Thoracic aorta (tissue), 2 donors: ENCODE measurements at regions not wholly inside any gene's neighbourhood (a gene's known extent, or its start where the extent isn't known, plus 50 kb on each side); places are given as distances from the start of the nearest gene placed in this dataset.
A peak's percentile ranks its signal among the peaks of the same experiment; 100 is the strongest.

Experiments used
- ATAC-seq: fragments of 150-250 bp; one replicate; pipeline ENCODE4 v1.8.0; 2017; ENCODE audit warnings: low read depth; ENCODE audit not compliant: insufficient number of reproducible peaks, low FRiP score
- DNase-seq: peaks from one replicate; pipeline ENCODE4 v3.0.0-alpha.2; 2020; ENCODE audit warnings: low spot score
- H3K27ac ChIP-seq, 2 donors: fragments of 200-600 bp; sonication (generic); 1 replicate in 1 of 2; 2 replicates in 1 of 2; pipeline ENCODE4 v1.5.1; 2016; ENCODE audit warnings: mild to moderate bottlenecking in 2 of 2, moderate library complexity in 2 of 2
- H3K27me3 ChIP-seq: fragments of 200-600 bp; sonication (generic); replicated peaks from 2 replicates; pipeline ENCODE4 v1.6.0; 2016; ENCODE audit warnings: mild to moderate bottlenecking; ENCODE audit not compliant: insufficient read depth
- H3K36me3 ChIP-seq: fragments of 200-600 bp; sonication (generic); one replicate; pipeline ENCODE4 v1.5.1; 2016
- H3K4me1 ChIP-seq, 2 donors: fragments of 200-600 bp; sonication (generic); 1 replicate in 1 of 2; 2 replicates in 1 of 2; pipeline versions ENCODE4 v1.5.1 to v1.6.0; 2016; ENCODE audit warnings: low read depth in 2 of 2, mild to moderate bottlenecking in 1 of 2; ENCODE audit not compliant: control insufficient read depth in 1 of 2
- H3K4me3 ChIP-seq: fragments of 200-600 bp; sonication (generic); 2 replicates; pipeline ENCODE4 v1.5.1; 2016; ENCODE audit warnings: mild to moderate bottlenecking
- H3K9me3 ChIP-seq: fragments of 200-600 bp; sonication (generic); 2 replicates; pipeline ENCODE4 v1.5.1; 2016
- CTCF ChIP-seq: fragments of 200-600 bp; sonication (generic); IDR thresholded peaks from one replicate; pipeline ENCODE4 v1.5.1; 2019; ENCODE audit warnings: antibody characterized with exemption

- Histone ChIP-seq H3K36me3 (no peaks in the 10 kb centered on the region), H3K9me3 (no peaks in the 10 kb centered on the region), H3K4me3 (no peak overlapping the region), H3K27me3 (no peaks in the 10 kb centered on the region), H3K4me1 (peaks cover 10 to 27% of the 10 kb centered on the region in 2 donors), H3K27ac (no peak overlapping the region)
- no peak for TF ChIP-seq CTCF
- no peak for ATAC-seq
- DNase-seq: no peak
Measured at GRCh38 chr11:70025308-70025707, 52.8 kb upstream of the ANO1 start.

- Histone ChIP-seq H3K4me1 (peaks cover 10 to 31% of the 10 kb centered on the region in 2 donors), H3K36me3 (no peaks in the 10 kb centered on the region), H3K27ac (no peak overlapping the region), H3K27me3 (no peaks in the 10 kb centered on the region), H3K4me3 (no peak overlapping the region), H3K9me3 (no peaks in the 10 kb centered on the region)
- ATAC-seq: no peak
- TF ChIP-seq CTCF: no peak
- DNase-seq: no peak
Measured at GRCh38 chr11:70026012-70026411, 52.1 kb upstream of the ANO1 start.

- H3K36me3 ChIP-seq: no peaks in the 10 kb centered on the region
- no peak overlapping the region for H3K4me3 ChIP-seq
- H3K27me3 ChIP-seq: no peaks in the 10 kb centered on the region
- H3K9me3 ChIP-seq: no peaks in the 10 kb centered on the region
- no peak for TF ChIP-seq CTCF
- H3K4me1 ChIP-seq: peaks cover 10 to 31% of the 10 kb centered on the region in 2 donors
- H3K27ac ChIP-seq: no peak overlapping the region
- DNase-seq (no peak), ATAC-seq (no peak)
Measured at GRCh38 chr11:70026726-70027125, 51.4 kb upstream of the ANO1 start.

GRCh38 chr11:70027451-70027850 is 50.7 kb upstream of the ANO1 start:
- no peak overlapping the region for H3K4me3 ChIP-seq
- H3K4me1 ChIP-seq: peaks cover 10 to 31% of the 10 kb centered on the region in 2 donors
- H3K36me3 ChIP-seq: no peaks in the 10 kb centered on the region
- DNase-seq: no peak
- no peak for ATAC-seq
- no peaks in the 10 kb centered on the region for H3K27me3 ChIP-seq
- TF ChIP-seq CTCF: no peak
- no peak overlapping the region for H3K27ac ChIP-seq
- no peaks in the 10 kb centered on the region for H3K9me3 ChIP-seq

GRCh38 chr11:70028147-70028855 is 49.8 kb upstream of the ANO1 start:
- ATAC-seq (no peak), DNase-seq (no peak)
- no peaks in the 10 kb centered on the region for H3K9me3 ChIP-seq
- no peaks in the 10 kb centered on the region for H3K36me3 ChIP-seq
- TF ChIP-seq CTCF: no peak
- peak overlapping the region in 1 of 2 donors; percentile 56 for H3K27ac ChIP-seq
- H3K4me3 ChIP-seq: no peak overlapping the region
- no peaks in the 10 kb centered on the region for H3K27me3 ChIP-seq
- H3K4me1 ChIP-seq: peaks cover 10 to 31% of the 10 kb centered on the region in 2 donors
